GM18519 (cell line): ENCODE measurements at regions not wholly inside any gene's neighbourhood (a gene's known extent, or its start where the extent isn't known, plus 50 kb on each side); places are given as distances from the start of the nearest gene placed in this dataset.

Experiments used
- ATAC-seq: cut with Tn5 transposase; IDR thresholded peaks from one replicate; pipeline ENCODE4 v1.9.1; 2021; ENCODE audit warnings: mild to moderate bottlenecking, moderate library complexity; ENCODE audit not compliant: unreplicated experiment, low FRiP score

DNA sequence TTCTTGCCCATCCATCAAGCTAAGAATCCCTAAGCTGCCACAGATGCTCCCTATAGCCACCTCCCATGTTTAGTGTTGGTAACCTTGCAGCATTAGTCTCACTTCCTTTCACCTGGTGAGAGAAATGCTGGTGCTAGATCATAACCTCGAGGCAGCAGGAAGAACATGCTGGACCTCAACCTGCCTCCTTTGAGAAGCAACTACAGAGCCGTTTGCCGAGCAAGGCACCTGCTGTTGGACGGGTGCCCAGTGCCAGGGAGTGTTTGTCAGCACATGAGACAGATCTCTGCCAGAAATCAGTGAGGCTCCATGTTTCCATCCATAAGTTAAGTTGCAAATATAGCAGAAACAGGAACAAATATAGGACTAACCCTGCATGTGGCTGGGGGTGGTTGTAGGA lies 955.7 kb downstream of the TUSC7 start:
- ATAC-seq, result no peak

DNA sequence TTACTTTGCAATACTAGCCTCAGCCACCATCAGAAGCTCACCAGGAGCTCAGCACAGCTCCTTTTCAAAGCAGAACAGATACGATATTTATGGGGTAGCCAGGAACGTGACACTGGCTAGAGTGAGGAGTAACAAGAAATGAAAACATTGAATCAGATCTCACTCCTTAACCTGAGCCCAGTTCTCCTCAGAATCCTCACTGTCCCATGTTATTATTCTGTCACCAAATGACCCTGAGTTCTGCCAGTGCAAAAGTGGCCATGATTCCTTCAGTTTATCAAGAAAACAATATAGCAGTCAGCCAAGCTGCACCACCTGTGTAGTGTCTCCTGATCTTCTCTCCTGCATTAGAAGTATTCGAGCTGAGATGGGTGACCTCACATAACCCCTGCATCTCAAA lies 956.7 kb downstream of the TUSC7 start:
- no peak for ATAC-seq

DNA sequence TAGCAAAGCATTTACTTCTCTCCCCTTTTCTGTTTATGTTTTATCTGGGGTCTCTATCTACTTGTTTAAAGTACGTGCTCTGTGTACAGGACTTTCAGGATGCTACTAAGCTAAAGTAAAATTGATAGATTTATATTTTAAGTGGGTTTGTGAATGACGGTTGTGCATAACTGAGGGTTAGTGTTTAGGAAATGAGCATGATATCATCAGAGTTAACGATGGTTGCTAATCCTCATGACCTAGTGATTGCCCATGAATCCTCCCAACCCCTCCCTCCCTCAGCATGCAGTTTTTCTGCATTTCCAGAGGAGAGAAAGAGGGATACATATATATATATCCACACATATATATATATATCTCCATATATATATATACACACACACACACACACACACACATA lies 957.2 kb downstream of the TUSC7 start:
- ATAC-seq, result no peak

DNA sequence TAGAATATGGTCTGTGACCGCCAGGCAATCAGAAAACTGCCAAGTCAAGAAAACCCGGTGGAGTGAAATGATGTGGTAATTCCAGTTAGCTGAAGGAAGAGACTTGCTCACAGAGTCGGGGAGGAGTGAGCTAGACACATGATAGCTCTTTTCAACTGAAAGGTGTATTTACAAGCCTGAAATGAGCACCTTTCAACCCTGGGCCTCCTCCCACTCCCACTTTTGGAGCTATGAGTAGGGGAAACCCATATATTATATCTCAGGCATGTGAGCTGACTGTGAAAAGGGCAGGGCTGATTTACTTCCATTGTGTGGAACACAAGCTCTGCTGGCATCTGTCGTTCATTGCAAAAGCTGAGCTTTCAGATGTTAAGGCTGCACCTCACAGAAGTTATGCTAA lies 960.2 kb downstream of the TUSC7 start:
- no peak for ATAC-seq

DNA sequence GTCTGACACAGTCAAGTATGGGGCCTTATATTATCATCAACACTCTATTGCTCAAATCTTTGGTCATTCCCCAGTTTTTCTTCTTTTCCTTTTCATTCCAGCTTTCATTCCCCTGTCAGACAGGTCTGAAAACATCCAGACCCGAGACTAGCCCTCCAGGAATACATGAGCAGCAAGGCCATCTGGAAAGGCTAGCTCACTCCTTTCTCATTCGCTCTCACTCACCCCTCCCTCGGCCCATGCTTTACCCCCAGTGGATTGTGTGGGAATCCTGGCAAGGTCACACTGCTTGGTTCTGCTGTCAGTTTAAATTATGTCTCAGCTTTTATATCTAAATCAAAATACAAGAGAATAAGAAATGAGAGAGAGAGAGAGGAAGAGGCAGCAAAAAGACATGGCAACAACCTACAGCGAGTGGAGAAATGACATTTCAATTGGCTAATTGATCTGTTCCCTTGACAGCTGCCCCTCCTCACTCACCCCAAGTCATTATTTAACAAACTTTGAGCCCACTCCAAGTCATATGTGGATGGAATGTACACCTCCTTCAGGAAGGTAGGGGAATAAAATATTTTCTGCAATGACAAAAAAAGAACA lies 962.2 kb downstream of the TUSC7 start:
- ATAC-seq, result no peak

DNA sequence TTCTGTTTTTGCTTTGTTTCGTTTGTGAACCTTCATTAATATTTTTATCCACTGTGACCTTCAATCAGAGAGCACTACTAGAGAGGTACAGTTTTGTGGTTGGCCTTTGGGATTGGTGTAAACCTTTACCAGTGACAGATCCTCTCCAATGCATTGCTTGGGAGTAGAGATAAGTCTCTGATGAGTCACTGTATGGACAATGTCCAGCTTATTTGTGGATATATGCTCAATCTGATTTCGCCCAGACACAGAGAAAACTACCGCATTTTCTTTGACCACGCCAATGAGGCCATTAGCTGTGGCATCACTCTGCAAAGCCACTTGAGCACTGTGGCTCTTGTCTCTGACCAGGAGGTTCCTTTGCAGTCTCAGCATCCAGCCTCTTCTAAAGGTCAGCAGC lies 964.7 kb downstream of the TUSC7 start:
- no peak for ATAC-seq

DNA sequence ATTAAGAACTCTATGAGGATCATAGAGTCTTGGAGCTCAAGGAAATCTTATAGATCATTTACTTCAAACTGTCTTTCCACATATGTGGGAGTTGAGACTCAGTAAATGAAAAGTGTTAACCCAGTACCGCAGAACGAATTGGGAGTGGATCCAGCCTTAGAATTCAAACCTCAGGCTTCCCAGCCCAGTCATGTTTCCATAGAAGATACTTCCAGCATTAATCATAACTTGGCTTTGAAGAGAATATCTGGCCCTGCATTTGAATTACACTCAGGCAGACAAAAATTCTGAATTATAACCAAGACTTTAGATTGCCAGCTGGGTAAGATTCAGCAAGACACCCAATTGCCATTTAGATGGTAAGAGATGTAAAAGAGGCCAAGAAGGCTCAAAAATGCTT lies 972.0 kb downstream of the TUSC7 start:
- ATAC-seq, result no peak

DNA sequence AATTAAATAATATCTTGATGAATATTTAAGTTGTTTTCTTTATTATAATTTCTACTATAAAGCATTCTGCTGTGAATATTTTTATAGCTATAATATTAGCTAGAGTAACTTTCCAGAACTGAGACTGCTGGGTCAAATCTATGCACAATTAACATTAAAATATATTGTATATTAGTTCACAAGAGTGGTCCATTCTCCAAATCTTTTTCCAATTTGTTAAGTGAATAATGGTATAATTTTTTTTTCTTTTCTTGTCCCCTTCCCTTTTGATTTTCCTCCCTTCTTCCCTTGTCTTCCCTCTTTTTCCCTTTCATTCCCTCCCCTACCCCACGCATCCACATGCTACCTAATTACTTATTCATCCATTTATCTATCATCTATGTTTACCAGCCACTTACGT lies 977.5 kb downstream of the TUSC7 start:
- no peak for ATAC-seq

DNA sequence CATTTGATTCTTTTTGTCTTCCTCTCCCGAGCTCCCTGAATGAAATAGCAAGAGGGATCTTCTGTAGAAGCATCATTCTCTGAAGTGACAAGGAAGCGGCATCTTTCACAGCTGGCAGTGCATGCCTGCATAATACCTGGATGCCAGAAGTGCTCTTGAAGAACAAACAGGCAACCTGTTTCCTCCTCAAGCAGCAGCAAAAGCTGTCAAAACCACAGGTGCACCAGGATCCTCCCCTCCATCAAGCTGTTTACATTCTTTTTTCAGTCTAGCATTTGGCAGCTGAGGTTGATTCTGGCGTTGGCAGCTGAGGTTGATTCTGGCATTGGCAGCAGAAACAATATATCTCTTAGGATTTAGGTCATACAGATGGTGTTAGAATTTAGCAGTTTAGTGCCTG lies 979.0 kb downstream of the TUSC7 start:
- ATAC-seq, result no peak

DNA sequence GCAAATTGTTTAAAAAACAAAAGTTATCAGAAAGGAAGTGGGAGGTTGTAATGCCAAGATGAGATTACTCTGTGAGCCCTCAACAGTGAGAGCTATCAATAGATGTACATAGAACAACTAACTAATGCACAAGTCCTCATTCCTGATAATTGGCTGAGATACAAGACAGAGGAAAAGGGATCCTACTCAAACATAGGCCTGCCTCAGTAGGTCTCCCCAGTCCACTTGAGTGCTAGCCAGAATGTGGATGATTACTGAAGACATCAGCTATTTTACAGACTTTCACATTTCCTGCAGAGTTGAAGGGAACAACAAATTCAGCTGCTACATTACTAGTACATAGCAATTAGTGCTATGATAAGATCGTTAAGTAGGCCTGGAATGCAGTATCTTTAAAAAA lies 981.9 kb downstream of the TUSC7 start:
- ATAC-seq, result no peak

DNA sequence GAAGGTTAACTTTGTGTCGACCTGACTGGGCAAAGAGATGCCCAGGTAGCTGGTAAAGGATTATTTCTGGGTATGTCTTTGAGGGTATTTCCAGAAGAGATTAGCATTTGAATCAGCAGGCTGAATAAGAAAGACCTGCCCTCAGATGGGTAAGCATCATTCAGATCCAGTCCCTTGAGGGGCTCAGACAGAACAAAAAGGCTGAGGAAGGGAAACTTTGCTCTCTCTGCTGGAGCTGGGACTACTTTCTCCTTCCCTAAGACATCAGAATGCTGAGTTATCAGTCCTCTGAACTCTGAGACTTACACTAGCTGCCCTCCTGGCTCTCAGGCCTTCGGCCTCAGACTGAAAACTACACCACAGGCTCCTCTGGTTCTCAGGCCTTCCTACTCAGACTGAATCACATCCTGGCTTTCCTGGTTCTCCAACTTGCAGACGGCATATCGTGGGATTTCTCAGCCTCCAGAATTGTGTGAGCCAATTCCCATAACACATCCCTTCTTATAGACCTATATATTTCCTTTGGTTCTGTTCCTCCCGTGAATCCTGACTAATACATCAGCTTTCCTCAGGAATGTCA lies 982.9 kb downstream of the TUSC7 start:
- no peak for ATAC-seq

DNA sequence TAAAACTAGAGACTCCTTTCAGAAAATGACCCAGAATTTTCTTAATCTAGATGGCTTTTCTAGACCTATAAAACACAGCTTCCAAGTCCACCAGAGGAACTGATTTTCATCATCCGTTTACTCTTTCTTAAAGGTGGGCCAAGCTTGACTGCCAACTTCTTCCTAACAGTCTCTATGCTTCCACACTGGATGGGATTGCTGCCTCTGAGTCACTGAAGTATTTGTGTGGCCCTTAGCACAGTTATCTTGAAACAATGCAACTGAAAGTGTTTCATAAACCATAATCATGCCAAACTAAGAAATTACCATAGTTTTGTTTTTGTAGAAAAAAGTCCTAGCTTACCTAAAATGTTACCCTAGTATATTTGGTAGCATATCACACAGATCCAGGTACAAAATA lies 985.7 kb downstream of the TUSC7 start:
- ATAC-seq, result no peak

DNA sequence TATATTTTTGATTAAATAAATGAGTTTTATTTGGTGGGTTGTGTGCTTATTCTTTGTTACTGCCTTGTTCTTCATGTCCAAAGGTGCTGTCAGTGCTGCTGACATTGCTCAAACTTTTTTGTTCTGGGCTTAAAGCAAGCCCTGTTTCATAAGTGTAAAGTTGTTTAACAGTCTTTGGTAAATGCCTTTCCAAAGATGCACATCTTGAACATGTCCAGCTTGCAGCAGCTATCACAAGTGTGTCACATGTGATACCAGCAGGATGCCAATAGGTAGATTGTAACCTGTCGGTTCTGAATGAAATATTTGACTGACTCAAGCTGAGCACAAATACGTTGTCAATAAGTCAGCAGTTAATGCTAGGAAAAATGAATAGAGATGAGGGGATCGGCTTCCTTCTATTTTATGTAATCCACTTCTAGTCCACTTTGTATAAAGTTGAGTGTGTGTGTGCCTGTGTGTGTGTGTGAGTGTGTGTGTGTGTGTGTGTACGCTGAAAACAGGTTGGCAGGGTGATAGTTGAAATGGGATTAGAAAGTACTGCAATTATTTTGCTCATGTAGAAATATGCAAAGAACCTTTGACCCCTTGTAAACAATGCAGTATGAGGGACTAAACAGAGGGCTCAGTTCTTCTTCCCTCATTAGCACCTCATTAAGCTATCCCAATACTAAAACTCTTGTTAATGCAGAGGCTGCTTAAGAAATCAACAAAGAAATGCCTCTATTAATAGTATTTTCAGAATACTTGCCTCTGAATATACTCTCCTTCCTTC lies 986.5 kb downstream of the TUSC7 start:
- ATAC-seq, result no peak

DNA sequence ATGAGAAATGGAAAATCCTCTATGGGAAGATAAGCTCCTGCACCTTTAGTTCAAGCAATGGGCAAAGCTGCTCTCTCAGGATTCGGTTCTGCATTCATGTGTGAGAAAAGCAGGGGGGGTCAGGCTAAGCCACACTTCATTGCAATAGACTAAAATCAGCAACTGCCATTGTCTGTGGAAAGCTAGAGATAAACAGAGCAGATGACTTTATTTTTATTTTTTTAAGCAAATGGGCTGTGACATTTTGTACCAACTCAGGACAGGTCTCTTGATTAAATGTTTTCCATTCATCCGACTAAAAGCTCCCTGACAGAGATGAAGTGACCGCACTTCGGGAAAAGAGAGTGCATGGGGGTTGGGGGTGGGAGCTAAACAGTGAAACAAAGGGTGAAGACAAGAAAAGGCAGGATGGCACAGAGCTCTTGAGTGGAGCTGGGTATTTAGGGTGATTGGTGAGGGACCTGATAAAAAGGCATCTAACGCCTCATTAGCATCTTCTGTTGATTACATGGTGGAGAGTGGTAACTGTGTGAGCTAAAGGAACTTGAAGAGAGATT lies 987.4 kb downstream of the TUSC7 start:
- no peak for ATAC-seq

DNA sequence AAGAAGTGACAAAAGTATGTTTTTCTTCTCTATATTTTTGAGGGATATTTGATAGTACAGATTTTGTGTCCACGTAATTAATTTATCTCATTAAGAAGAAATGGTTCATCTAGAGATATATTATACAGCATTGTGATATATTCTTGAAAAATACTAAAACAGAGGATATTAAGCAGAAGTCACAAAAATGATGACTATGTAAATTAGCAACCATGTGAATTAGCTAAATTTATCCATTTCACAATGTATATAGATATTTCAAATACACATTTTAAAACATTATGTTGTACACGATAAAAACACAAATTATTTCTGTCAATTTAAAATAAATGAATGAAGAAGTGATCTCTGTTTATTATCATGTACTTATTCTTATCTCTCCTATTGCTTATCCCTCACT lies 989.5 kb downstream of the TUSC7 start:
- no peak for ATAC-seq

DNA sequence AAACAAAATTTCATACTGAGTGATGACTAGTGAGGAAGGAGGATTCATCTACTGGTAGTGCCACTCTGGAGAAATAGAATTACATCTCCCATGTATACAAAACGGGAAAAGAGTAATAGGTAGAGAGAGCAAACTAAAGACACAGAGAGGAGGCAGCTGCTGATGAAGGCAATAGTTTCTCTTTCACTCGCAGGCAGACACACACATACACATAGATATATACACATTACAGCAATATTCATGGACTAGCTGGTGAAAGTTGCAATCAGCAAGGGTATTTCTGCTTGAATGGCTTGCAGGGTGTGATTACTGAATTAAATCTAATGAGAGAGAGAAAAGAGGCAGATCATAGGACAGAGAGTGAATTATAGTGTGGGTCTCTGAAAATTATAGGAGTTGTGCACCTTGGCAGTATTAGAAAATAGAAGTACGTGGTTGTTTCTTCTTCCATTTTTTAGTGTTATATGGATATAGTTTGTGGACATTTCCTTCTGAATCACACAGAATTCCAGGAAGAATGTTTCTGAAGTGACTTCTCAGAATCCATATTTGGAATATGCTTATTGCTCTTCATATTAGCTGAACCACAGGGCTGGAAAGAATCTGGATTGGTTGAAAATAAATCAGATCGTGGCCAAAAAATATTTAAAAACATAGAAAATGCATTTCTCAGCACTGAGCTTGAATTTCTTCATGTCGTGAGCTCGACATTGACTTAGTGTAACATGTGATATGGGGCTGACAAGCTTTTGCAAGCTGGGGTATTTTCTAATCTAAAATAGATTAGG lies 991.2 kb downstream of the TUSC7 start:
- ATAC-seq, result no peak

DNA sequence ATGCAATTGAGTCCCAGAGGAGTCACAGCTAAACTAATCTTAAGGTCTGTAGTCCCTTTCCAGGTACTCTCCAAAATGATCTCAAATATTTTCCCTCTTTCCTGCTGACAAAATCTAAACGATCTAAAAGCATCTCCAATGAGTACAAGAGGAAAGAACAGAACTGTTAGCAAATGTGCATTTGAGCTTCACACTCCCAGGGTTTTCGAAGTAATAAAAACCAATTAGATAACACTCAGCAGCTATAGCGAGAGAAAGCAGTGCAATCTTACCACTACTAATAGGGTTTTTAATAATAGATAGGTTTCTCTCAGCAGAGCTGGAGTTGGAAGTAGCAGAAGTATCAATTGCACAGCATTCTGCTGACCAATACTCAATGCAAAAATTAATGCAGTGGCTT lies 995.4 kb downstream of the TUSC7 start:
- no peak for ATAC-seq

DNA sequence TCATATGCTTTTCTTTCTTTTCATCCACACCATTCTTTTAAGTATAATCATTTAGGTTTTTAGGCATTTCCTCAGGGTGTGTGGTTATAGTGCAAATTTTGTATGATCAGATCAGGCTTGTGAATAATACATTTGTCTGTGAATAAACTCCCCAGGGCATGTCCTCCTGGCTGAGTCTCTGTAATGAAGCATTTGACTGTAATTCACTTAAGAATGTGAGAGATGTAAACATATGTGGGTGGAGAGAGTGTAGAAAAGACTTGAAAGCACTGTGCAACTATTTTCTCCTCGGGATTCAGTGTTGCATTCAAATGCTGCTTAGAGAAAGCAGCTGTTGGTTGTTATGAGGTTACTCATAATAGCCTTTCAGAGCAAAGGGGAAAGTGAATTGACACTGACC lies 996.5 kb downstream of the TUSC7 start:
- no peak for ATAC-seq

DNA sequence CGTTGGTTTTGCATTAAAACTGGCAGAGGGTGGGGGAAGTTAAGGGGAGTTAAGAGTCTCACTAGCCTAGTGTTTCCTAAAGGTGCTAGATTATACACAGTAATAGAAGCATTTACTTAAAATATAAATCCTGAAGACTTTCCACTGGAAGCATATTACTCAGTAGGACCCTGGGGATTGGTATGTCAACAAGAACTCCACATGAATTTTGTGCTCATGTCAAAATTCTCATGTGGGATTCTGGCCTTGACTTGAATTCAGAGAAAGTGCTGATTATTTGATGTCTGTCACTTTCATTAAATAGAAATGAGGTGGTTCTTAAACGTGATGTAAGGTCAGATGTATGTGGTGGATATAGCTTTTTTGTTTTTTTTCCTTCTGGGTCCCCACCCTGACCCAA lies 997.2 kb downstream of the TUSC7 start:
- ATAC-seq, result no peak

DNA sequence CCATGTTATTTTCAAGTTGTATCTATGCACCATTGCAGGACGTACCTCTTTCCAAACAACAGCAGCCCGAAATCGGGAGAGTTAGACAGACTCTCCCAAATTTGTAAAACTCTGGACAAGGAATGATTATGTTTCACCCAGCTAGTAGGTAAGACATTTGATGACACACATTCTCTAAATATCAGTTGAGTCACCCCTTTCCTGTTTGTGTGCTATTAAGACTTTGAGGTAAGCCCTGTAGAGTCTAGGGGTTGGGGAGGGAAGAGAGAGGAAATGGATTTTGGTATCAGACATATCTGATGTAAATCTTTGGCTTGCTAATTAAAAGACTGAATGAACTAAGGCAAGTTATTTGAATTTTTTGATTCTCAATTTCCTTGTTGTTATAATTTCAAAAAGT lies 999.0 kb downstream of the TUSC7 start:
- ATAC-seq, result no peak

DNA sequence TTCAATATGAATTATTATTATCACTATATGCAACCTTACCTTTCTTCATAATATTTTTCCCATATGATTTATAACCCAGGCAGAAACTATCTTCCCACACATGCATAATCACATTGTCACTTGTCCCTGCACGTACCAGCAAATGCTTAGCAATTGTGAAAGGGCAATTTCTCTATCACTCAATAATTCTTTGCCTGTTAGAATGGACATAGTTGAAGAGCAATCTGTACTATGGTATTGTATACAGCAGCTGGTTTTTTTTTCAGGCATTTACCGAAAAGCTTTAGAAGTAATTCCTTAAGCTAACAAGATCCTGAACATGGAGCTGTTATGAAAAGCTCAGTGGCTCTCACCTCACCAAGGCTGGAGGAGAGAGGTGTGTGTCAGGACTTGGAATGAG lies 999.5 kb downstream of the TUSC7 start:
- no peak for ATAC-seq
